ENCODE measurements at regions not wholly inside any gene's neighbourhood (a gene's known extent, or its start where the extent isn't known, plus 50 kb on each side); places are given as distances from the start of the nearest gene placed in this dataset.
"Not testable (repeated sequence)": the region's sequence is repeated elsewhere in the genome, so short reads cannot be mapped to it uniquely, and the experiment has no call there.

- not testable (repeated sequence) for DNase-seq
Observed at GRCh38 chr12:131293071-131294015, 339.6 kb downstream of the ADGRD1 start.

DNA sequence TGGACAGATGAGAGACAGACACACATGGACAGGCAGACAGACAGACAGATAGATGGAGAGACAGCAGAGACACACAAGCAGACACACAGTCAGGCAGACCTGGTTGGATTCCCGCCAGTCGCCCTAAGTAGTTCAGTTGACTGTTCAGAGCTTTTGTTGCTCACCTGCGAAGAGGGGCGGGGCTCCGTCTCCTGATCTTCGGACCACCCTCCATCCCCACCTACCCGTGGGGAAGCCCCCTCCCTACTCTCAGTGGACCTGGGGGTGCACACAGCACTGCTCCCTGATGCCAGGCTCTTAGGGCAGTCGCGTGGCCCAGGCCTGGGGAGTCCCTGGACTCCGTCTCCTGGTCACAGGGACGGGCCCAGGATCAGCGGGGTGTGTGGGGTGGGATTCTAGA, 341.0 kb downstream of the ADGRD1 start:
- not testable (repeated sequence) for DNase-seq

GRCh38 chr12:131295117-131295516, 341.4 kb downstream of the ADGRD1 start:
- not testable (repeated sequence) for DNase-seq

- DNase-seq, result not testable (repeated sequence)
Observed at GRCh38 chr12:131295559-131295958, 341.9 kb downstream of the ADGRD1 start.

GRCh38 chr12:131296136-131296535, 342.4 kb downstream of the ADGRD1 start:
- DNase-seq, result not testable (repeated sequence)

- DNase-seq, result not testable (repeated sequence)
Observed at GRCh38 chr12:131296651-131297050, 342.9 kb downstream of the ADGRD1 start.

DNA sequence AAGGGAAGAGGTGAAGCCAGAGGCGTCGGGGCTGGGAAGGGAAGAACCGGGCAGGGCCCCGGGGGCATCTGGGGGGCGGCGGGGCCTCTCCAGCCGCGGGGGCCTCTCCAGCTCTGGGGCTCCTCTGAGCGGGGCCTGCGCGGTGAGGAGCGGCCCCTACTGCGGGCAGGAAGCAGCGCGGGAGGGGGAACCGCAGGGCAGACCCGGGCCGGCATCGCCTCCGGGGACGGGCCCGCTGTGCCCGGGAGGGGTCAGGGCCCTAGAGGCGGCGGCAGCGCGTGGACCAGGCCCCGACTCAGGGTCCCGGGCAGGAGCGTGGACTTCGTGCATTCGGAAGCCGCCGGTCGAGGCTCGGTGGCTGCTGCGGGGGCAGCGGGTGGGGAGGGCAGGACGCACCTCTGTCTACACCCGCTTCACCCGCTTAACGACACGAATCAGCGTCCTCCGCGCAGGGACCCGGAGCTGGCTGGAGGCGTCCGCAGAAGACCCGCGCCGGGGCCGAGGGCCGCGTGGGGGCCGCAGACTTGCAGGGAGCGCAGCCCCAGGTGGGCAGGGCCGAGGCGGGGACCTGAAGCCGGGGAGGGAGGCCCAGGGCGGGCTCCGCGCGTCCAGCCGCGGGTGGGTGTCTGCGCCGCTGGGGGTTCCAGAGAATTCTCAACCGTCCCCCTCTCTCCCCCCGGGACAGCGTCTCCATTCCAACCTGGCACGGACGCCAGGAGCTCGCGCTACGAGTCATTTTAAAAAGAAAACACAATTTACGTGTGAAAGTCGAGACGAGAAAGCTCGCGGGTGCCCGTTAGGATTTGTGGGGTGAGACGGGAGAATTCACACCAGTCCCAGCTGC, 345.0 kb downstream of the ADGRD1 start:
- DNase-seq, result not testable (repeated sequence)

- not testable (repeated sequence) for DNase-seq
Observed at GRCh38 chr12:131299370-131299701, 345.6 kb downstream of the ADGRD1 start.

- not testable (repeated sequence) for DNase-seq
Observed at GRCh38 chr12:131303576-131303975, 349.9 kb downstream of the ADGRD1 start.

DNA sequence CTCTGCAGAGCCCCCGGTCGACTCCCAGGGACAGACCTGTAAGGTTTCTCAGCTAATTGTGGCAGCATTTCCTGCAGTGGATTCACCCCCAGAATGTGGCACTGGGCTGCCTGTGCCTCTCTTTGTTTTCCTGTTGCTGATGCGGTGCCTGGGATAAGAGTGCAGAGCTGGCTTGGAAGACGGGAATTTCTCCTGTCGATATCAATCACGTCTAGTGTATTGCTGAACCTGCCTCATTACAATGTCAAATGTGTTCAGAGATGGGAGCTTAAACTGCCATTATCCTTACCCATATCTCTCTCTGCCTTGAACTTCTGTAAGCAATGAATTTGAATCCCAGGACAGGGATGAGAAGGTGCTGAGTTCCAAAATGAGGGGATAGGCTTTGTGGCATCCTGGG, 350.9 kb downstream of the ADGRD1 start:
- not testable (repeated sequence) for DNase-seq

DNA sequence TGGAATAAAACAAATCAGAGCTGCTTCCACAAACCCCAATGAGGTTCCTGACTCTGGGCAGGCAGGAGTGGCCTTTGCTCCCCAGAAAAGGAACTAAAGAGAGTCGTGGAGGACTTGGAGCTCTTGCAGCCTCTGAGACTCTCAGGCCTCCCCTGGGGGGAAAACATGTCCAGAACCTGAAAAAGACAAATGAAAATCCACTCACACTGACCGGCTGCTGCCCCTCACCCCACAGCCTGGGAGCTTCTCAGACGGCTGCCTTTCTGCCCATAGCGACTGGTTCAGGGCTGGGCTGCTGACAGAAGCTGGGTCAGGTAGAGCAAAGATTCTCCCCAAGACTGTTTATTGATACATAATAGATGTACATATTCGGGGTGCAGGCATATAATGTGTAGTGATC, 356.0 kb downstream of the ADGRD1 start:
- no peak for DNase-seq

DNA sequence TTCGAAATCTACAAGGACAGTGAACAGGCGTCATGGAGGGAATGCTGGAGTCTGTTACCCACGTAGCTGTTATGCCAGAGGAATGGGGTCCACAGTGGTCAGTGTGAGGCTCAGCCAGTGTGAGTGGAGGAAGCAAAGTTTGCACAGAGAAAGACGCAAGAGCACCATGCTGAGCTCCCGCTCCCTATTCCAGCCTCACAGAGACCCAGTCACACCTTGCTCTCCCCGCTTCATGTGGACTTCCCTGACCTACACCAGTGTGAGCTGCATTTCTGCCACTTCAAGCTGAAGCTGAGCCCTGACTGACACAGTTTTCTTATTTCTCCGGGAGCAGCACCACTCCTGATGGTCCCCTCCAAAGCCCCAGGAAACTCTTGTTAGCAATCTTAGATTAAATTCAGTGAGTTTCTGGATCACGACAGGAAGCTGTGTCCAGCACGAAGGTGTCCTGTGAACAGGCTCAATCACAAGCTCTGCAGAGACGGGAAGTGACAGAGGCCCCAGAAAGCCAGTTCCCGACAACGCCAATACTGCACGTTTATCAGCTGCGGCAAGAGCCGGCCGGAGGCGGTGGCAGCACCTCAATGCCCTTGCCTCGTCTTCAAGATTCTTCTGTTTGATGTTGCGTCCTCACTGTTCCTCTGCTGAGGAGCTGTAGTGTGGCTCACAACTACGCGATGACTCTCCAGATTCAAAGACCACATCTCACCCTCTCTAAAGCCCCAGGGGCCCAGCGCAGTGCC, 356.7 kb downstream of the ADGRD1 start:
- not testable (repeated sequence) for DNase-seq

GRCh38 chr12:131311279-131311722, 357.6 kb downstream of the ADGRD1 start:
- not testable (repeated sequence) for DNase-seq

- DNase-seq, result no peak
Observed at GRCh38 chr12:131311764-131312163, 358.1 kb downstream of the ADGRD1 start.

DNA sequence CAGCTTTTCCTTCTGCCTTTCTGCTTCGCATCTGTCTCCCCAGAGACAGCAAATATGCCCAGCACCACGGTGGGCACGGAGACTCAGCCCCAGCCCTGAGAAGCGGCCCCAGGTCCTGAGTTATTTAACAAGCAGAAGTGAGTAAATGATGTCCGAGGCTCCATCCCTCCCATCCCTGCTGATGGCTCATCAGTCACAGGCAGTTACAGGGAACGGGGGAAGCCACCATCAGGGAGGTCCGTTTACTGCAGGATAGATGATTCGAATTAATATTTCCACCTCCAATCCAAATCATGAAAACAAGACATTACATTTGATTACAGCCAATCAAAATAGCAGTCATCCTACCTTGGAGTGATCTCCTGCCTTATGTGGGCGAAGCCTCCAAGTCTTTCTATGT, 358.7 kb downstream of the ADGRD1 start:
- DNase-seq, result not testable (repeated sequence)

- no peak for DNase-seq
Observed at GRCh38 chr12:131312793-131313545, 359.3 kb downstream of the ADGRD1 start.

DNA sequence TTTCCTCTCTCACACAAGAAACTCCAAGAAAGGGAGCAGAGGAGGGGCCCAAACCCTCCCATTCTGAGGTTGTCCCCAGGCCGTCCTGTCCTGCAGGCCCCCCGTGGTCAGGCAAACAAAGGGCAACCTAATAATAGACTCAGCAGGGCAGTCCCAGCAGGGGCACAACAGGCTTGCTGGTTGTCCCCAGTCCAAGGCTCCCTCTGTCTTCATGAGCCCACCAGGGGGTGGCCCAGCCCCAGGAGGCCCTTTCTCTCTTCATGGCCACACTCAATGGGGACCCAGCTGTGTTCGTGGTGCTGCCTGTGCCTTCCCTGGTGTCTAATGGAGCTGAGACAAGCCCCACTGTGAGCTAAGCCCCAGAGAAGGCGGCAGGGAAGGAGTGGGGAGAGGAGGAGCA, 359.9 kb downstream of the ADGRD1 start:
- no peak for DNase-seq

DNA sequence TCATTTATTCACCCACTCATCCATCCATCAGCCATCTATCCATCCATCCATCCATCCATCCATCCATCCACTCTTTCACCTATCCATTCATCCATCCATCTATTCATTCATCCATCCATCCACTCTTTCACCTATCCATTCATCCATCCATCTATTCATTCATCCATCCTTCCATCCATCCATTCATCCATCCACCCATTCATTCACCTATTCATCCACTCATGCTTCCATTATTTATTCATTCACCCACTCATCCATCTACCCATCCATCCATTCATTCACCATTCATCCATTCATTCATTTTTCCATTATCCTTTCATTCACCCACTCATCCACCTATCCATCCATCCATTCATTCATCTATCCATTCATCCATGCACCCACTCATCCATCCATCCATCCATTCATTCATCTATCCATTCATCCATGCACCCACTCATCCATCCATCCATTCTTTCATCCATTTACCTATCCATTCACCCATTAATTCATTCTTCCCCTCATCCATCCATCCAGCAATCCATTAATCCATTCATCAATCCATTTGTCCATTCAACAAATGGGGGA, 360.9 kb downstream of the ADGRD1 start:
- no peak for DNase-seq

DNA sequence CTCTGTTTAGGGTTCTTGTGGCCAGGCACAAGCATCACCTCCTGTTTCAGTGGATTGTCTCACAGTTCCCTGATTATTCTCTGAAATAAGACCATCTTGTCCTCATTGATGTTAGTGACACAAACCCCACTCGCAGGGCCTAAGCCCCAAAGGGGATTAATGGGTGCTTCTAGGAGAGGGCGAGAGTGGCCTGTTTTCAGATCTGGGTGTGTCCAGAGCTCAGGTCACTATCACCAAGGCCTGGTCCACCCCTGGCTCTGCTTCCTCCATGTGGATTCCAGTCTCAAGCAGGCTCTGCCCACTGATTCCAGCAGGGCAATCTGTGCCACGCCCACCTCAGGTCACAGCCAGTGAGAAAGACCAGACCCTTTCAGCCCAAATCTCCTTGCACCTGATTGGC, 361.9 kb downstream of the ADGRD1 start:
- no peak for DNase-seq

- DNase-seq, result no peak
Observed at GRCh38 chr12:131316388-131316787, 362.7 kb downstream of the ADGRD1 start.

- DNase-seq, result no peak
Observed at GRCh38 chr12:131318045-131318685, 364.5 kb downstream of the ADGRD1 start.
